Cerebellar cortex (tissue), 1 donor: ENCODE measurements at regions not wholly inside any gene's neighbourhood (a gene's known extent, or its start where the extent isn't known, plus 50 kb on each side); places are given as distances from the start of the nearest gene placed in this dataset.
A peak's percentile ranks its signal among the peaks of the same experiment; 100 is the strongest.
"Not testable (repeated sequence)": the region's sequence is repeated elsewhere in the genome, so short reads cannot be mapped to it uniquely, and the experiment has no call there.

Experiments
- DNase-seq: peaks from one replicate; pipeline ENCODE4 v3.0.0-alpha.2; 2015; ENCODE audit warnings: low spot score

- DNase-seq, result no peak
Observed at GRCh38 chr9:6160579-6160978, 55.0 kb upstream of the IL33 start.

GRCh38 chr9:6153425-6153824 is 62.2 kb upstream of the IL33 start:
- no peak for DNase-seq

GRCh38 chr9:6152788-6153187 is 62.8 kb upstream of the IL33 start:
- DNase-seq, result no peak

- no peak for DNase-seq
Observed at GRCh38 chr9:6150483-6150882, 65.1 kb upstream of the IL33 start.

- no peak for DNase-seq
Observed at GRCh38 chr9:6149315-6149714, 66.3 kb upstream of the IL33 start.

- DNase-seq, result no peak
Observed at GRCh38 chr9:6147846-6148245, 67.8 kb upstream of the IL33 start.

GRCh38 chr9:6144947-6145346 is 70.7 kb upstream of the IL33 start:
- no peak for DNase-seq

- no peak for DNase-seq
Observed at GRCh38 chr9:6142799-6143454, 72.7 kb upstream of the IL33 start.

- not testable (repeated sequence) for DNase-seq
Observed at GRCh38 chr9:6135780-6136179, 79.8 kb upstream of the IL33 start.

- DNase-seq, result no peak
Observed at GRCh38 chr9:6134661-6135180, 80.9 kb upstream of the IL33 start.

- DNase-seq, result no peak
Observed at GRCh38 chr9:6133346-6134063, 82.1 kb upstream of the IL33 start.

- no peak for DNase-seq
Observed at GRCh38 chr9:6132650-6133049, 83.0 kb upstream of the IL33 start.

GRCh38 chr9:6128030-6128429 is 87.6 kb upstream of the IL33 start:
- DNase-seq, result no peak

- no peak for DNase-seq
Observed at GRCh38 chr9:6126377-6126776, 89.2 kb upstream of the IL33 start.

- DNase-seq, result no peak
Observed at GRCh38 chr9:6123416-6123815, 92.2 kb upstream of the IL33 start.

- DNase-seq, result no peak
Observed at GRCh38 chr9:6121707-6122106, 93.9 kb upstream of the IL33 start.

- DNase-seq, result no peak
Observed at GRCh38 chr9:6114424-6114823, 99.0 kb upstream of the RANBP6 start.

GRCh38 chr9:6113819-6114218 is 98.4 kb upstream of the RANBP6 start:
- no peak for DNase-seq

GRCh38 chr9:6113312-6113711 is 97.9 kb upstream of the RANBP6 start:
- DNase-seq, result no peak

GRCh38 chr9:6109986-6110385 is 94.6 kb upstream of the RANBP6 start:
- DNase-seq, result no peak

- no peak for DNase-seq
Observed at GRCh38 chr9:6109571-6109970, 94.1 kb upstream of the RANBP6 start.

- DNase-seq, result peak; percentile 28
Observed at GRCh38 chr9:6106711-6107339, 91.4 kb upstream of the RANBP6 start.

GRCh38 chr9:6105738-6106137 is 90.3 kb upstream of the RANBP6 start:
- no peak for DNase-seq
